GM12891 (cell line): ENCODE measurements at regions not wholly inside any gene's neighbourhood (a gene's known extent, or its start where the extent isn't known, plus 50 kb on each side); places are given as distances from the start of the nearest gene placed in this dataset.

Source experiments
- PAX5 ChIP-seq: IDR thresholded peaks from 2 replicates; pipeline ENCODE4 v1.6.1; 2011; ENCODE audit warnings: low read length, moderate library complexity, mild to moderate bottlenecking; ENCODE audit not compliant: insufficient read depth, severe bottlenecking
- POLR2A ChIP-seq: IDR thresholded peaks from 2 replicates; pipeline ENCODE4 v1.6.1; 2011; ENCODE audit warnings: low read depth, low read length, control low read depth
- POLR2AphosphoS5 ChIP-seq: IDR thresholded peaks from 2 replicates; pipeline ENCODE4 v1.6.1; 2011; ENCODE audit warnings: low read depth, low read length, control low read depth
- POU2F2 ChIP-seq: IDR thresholded peaks from 2 replicates; pipeline ENCODE4 v1.6.1; 2011; ENCODE audit warnings: low read depth, mild to moderate bottlenecking, control low read depth, low read length, moderate library complexity
- SPI1 ChIP-seq: IDR thresholded peaks from 2 replicates; pipeline ENCODE4 v1.6.1; 2011; ENCODE audit warnings: low read depth, low read length, control low read depth
- TAF1 ChIP-seq: IDR thresholded peaks from 2 replicates; pipeline ENCODE4 v1.6.1; 2011; ENCODE audit warnings: low read depth, low read length, control low read depth

DNA sequence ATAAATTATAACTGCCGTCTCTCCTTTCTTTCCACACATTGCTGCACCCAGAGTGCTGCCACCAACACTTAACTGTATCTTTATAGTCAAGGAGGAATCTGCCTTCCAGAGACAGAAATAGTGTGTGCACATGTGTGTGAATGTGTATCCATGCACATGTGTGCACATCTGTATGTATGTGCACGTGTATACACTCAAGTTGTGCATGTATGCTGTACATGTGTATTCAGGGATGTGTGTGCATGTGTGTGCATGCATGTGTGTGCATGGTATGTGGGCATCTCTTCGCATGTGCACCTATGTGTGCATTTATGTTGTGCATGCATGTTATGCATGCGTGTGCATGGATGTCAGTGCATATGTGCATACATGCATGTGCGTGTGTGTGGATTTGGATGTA is 253.3 kb downstream of the KLF6 start:
- no peak for TF ChIP-seq POLR2AphosphoS5
- TF ChIP-seq POLR2A, result no peak
- TF ChIP-seq TAF1, result no peak
- TF ChIP-seq PAX5, result no peak
- TF ChIP-seq SPI1, result no peak
- TF ChIP-seq POU2F2, result no peak
